ENCODE measurements at regions not wholly inside any gene's neighbourhood (a gene's known extent, or its start where the extent isn't known, plus 50 kb on each side); places are given as distances from the start of the nearest gene placed in this dataset.

- DNase-seq, result peak; percentile 43
These were observed 588.4 kb downstream of the PTPRU start for GRCh38 chr1:29824511-29825273.

- DNase-seq, result peak; percentile 22
These were observed 587.7 kb downstream of the PTPRU start for GRCh38 chr1:29824025-29824424.

- peak; percentile 21 for DNase-seq
These were observed 587.2 kb downstream of the PTPRU start for GRCh38 chr1:29823561-29823960.

- DNase-seq, result peak; percentile 7
These were observed 585.3 kb downstream of the PTPRU start for GRCh38 chr1:29821605-29822004.

GRCh38 chr1:29820401-29820800 is 584.1 kb downstream of the PTPRU start:
- peak; percentile 7 for DNase-seq

GRCh38 chr1:29812408-29813135 is 576.2 kb downstream of the PTPRU start:
- DNase-seq, result peak; percentile 45

GRCh38 chr1:29811727-29812407 is 575.5 kb downstream of the PTPRU start:
- peak; percentile 19 for DNase-seq

GRCh38 chr1:29811247-29811646 is 574.9 kb downstream of the PTPRU start:
- peak; percentile 16 for DNase-seq

- peak; percentile 41 for DNase-seq
These were observed 574.1 kb downstream of the PTPRU start for GRCh38 chr1:29810121-29811120.

GRCh38 chr1:29809446-29810120 is 573.3 kb downstream of the PTPRU start:
- DNase-seq, result peak; percentile 28

GRCh38 chr1:29808141-29808995 is 572.0 kb downstream of the PTPRU start:
- peak; percentile 29 for DNase-seq

- DNase-seq, result peak; percentile 24
These were observed 571.4 kb downstream of the PTPRU start for GRCh38 chr1:29807689-29808088.

- DNase-seq, result peak; percentile 38
These were observed 570.5 kb downstream of the PTPRU start for GRCh38 chr1:29806646-29807319.

GRCh38 chr1:29805896-29806160 is 569.5 kb downstream of the PTPRU start:
- no peak for DNase-seq

GRCh38 chr1:29805122-29805895 is 569.0 kb downstream of the PTPRU start:
- DNase-seq, result peak; percentile 49

- DNase-seq, result peak; percentile 26
These were observed 568.0 kb downstream of the PTPRU start for GRCh38 chr1:29804181-29804899.

GRCh38 chr1:29803486-29803885 is 567.2 kb downstream of the PTPRU start:
- peak; percentile 43 for DNase-seq

- peak; percentile 49 for DNase-seq
These were observed 566.1 kb downstream of the PTPRU start for GRCh38 chr1:29802181-29803068.

Measured in islet precursor cell (in vitro differentiated cells).